GM12878 (cell line): ENCODE measurements at regions not wholly inside any gene's neighbourhood (a gene's known extent, or its start where the extent isn't known, plus 50 kb on each side); places are given as distances from the start of the nearest gene placed in this dataset.

Source experiments
- ATAC-seq: fragments of 200-7000 bp; cut with Tn5 transposase; 3 replicates; pipeline ENCODE4 v1.9.1; 2020; ENCODE audit warnings: mild to moderate bottlenecking, moderate library complexity
- BruUV-seq: library from RNA; stranded (reverse); fragments of 400-500 nt; replicated peaks from 2 replicates; lab custom pipeline; 2021; lab: Mats Ljungman, UMichigan
- CTCF ChIA-PET: fragments of 300-600 bp; sonication (Branson Sonifier 250); formaldehyde crosslinking; extraction: SDS; loops from one replicate; lab custom pipeline; 2021; ENCODE audit warnings: inconsistent platforms; lab: Yijun Ruan, JAX
- POLR2A ChIA-PET: fragments of 350-600 bp; formaldehyde crosslinking; extraction: SDS; loops from one replicate; lab custom pipeline; 2021; ENCODE audit warnings: inconsistent platforms; lab: Charles Lee
- RAD21 ChIA-PET: fragments of 300-600 bp; sonication (Branson Sonifier 250); formaldehyde crosslinking; loops from one replicate; lab custom pipeline; 2023; ENCODE audit warnings: antibody characterized with exemption; ENCODE audit not compliant: unreplicated experiment; lab: Charles Lee
- SMC1A ChIA-PET: fragments of 300-600 bp; sonication (Branson Sonifier 250); formaldehyde crosslinking; loops from one replicate; lab custom pipeline; 2023; ENCODE audit not compliant: unreplicated experiment, uncharacterized antibody; lab: Charles Lee
- DNase-seq: peaks from one replicate; pipeline ENCODE4 v3.0.0-alpha.2; 2011; ENCODE audit warnings: low read depth, low spot score
- FAIRE-seq: peaks from 3 replicates; lab custom pipeline; 2011; peaks lifted over from hg19 to GRCh38; lab: Jason Lieb, UNC
- H2AFZ ChIP-seq: 2 replicates; pipeline ENCODE4 v1.6.0; 2011; ENCODE audit warnings: low read depth, low read length, control low read depth; ENCODE audit not compliant: control insufficient read depth
- H3K27ac ChIP-seq: 2 replicates; pipeline ENCODE4 v1.5.1; 2011; ENCODE audit warnings: control low read depth; ENCODE audit not compliant: control insufficient read depth, insufficient read depth
- H3K27me3 ChIP-seq, 2 experiments: replicated peaks in 1 of 2; 2 replicates each; pipeline versions ENCODE4 v1.6.0 to v1.6.1; 2011; ENCODE audit warnings: low read length in 1 of 2; ENCODE audit not compliant: control insufficient read depth in 2 of 2, insufficient read depth in 2 of 2
- H3K36me3 ChIP-seq, 2 experiments: 2 replicates each; pipeline ENCODE4 v1.5.1; 2011; ENCODE audit warnings: low read length in 1 of 2; ENCODE audit not compliant: control insufficient read depth in 2 of 2, insufficient read depth in 2 of 2
- H3K4me1 ChIP-seq: 2 replicates; pipeline ENCODE4 v1.6.1; 2011; ENCODE audit warnings: mild to moderate bottlenecking, low read length, moderate library complexity, mixed read lengths; ENCODE audit not compliant: control insufficient read depth, insufficient read depth
- H3K4me2 ChIP-seq: 2 replicates; pipeline ENCODE4 v1.6.0; 2011; ENCODE audit warnings: control low read depth; ENCODE audit not compliant: control insufficient read depth, insufficient read depth
- H3K4me3 ChIP-seq: fragments of 200-600 bp; sonication (generic); 2 replicates; pipeline ENCODE4 v1.5.1; 2016
- H3K79me2 ChIP-seq: 2 replicates; pipeline ENCODE4 v1.6.0; 2011; ENCODE audit warnings: low read length; ENCODE audit not compliant: control insufficient read depth, insufficient read depth
- H3K9ac ChIP-seq: 2 replicates; pipeline ENCODE4 v1.8.0; 2011; ENCODE audit warnings: low read length, control low read depth, mixed read lengths; ENCODE audit not compliant: control insufficient read depth, insufficient read depth
- H3K9me3 ChIP-seq: replicated peaks from 3 replicates; pipeline ENCODE4 v1.5.1; 2011; ENCODE audit warnings: mild to moderate bottlenecking, low read length; ENCODE audit not compliant: control insufficient read depth, insufficient read depth
- H4K20me1 ChIP-seq: 2 replicates; pipeline ENCODE4 v1.6.0; 2011; ENCODE audit not compliant: control insufficient read depth, insufficient read depth
- ATF7 ChIP-seq: fragments of 450-650 bp; IDR thresholded peaks from 2 replicates; pipeline ENCODE4 v1.6.1; 2016; ENCODE audit warnings: low read depth, mild to moderate bottlenecking
- DPF2 ChIP-seq: fragments of 450-650 bp; IDR thresholded peaks from 2 replicates; pipeline ENCODE4 v1.6.1; 2017; ENCODE audit warnings: mild to moderate bottlenecking
- EP300 ChIP-seq, 2 experiments: fragments of 150-350 bp in 1 of 2; IDR thresholded peaks; 2 replicates each; pipeline ENCODE4 v1.6.1; 2011 to 2012; ENCODE audit warnings: low read depth in 2 of 2, low read length in 2 of 2, borderline replicate concordance in 1 of 2, improper control_type of control experiment in 1 of 2, inconsistent platforms in 1 of 2; ENCODE audit not compliant: control insufficient read depth in 1 of 2
- GATAD2B ChIP-seq: fragments of 450-650 bp; conservative IDR thresholded peaks from 2 replicates; pipeline ENCODE4 v1.6.1; 2017; ENCODE audit warnings: low read depth, mild to moderate bottlenecking, moderate library complexity
- MYC ChIP-seq: IDR thresholded peaks from 2 replicates; pipeline ENCODE4 v1.6.1; 2011; ENCODE audit warnings: mild to moderate bottlenecking, low read length, moderate library complexity, inconsistent platforms; ENCODE audit not compliant: insufficient read depth, insufficient replicate concordance, insufficient read length, severe bottlenecking
- STAT1 ChIP-seq: fragments of 450-650 bp; conservative IDR thresholded peaks from 2 replicates; pipeline ENCODE4 v1.6.1; 2014; ENCODE audit warnings: antibody characterized with exemption, mild to moderate bottlenecking
- SUZ12 ChIP-seq: fragments of 200-600 bp; sonication (generic); IDR thresholded peaks from one replicate; pipeline ENCODE4 v1.6.1; 2018; ENCODE audit warnings: antibody characterized with exemption, mild to moderate bottlenecking; ENCODE audit not compliant: unreplicated experiment
- TCF3 ChIP-seq: IDR thresholded peaks from 2 replicates; pipeline ENCODE4 v1.6.1; 2012; ENCODE audit warnings: low read depth, mild to moderate bottlenecking, low read length, borderline replicate concordance; ENCODE audit not compliant: insufficient read depth
- WGBS: methylation state at CpG from one replicate; pipeline ENCODE4 v1.1.6; 2016; ENCODE audit warnings: low lambda C conversion rate; ENCODE audit not compliant: insufficient replicate concordance, insufficient coverage; ENCODE audit errors: missing lambda C conversion rate; 5-methylcytosine and 5-hydroxymethylcytosine counted together
- in situ Hi-C: fragments of 300-500 bp; cut with MboI; formaldehyde crosslinking; loops from 9 replicates; pipeline ENCODE4 v1.14.3; 2018; ENCODE audit warnings: mixed read lengths
- intact Hi-C: fragments of 100-400 bp; cut with micrococcal nuclease; formaldehyde crosslinking; loops from one replicate; pipeline ENCODE4 v1.14.2; 2022; ENCODE audit not compliant: unreplicated experiment
- TF ChIP-seq, protein P1 (sequence below): IDR thresholded peaks from 2 replicates; pipeline ENCODE4 v1.6.1; 2012; ENCODE audit warnings: low read length, inconsistent platforms
- TF ChIP-seq, protein P2 (sequence below): fragments of 450-650 bp; formaldehyde crosslinking; IDR thresholded peaks from 2 replicates; pipeline ENCODE4 v1.5.0; 2022; ENCODE audit warnings: mild to moderate bottlenecking, missing genetic modification characterization
- TF ChIP-seq, protein P3 (sequence below): fragments of 450-650 bp; IDR thresholded peaks from 2 replicates; pipeline ENCODE4 v1.6.1; 2017; ENCODE audit warnings: mild to moderate bottlenecking, moderate library complexity

DNA sequence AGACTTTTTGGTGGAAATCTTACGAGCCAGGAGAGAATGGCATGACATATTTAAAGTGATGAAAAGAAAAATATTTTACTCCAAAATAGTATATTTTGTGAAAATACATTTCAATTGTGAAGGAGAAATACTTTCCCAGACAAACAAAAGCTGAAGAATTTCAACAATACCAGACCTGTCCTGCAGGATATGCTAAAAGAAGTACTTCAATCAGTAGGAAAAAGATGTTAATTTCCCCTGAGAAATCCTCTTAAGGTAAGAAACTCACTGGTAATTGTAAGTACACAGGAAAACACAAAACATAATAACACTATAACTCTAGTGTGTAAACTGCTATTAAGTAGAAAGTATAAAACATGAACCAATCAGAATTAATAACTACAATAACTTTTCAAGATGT is 341.8 kb upstream of the GJE1 start (continued):
- TF ChIP-seq TCF3 (no peak), EP300 (IDR thresholded peaks at IDR 0.05; ENCODE audit: borderline replicate concordance in 1 of 2, control insufficient read depth in 1 of 2, low read depth in 2 of 2, low read length in 2 of 2) (no peak), STAT1 (no peak), SUZ12 (no peak), ATF7 (no peak), DPF2 (no peak)
- TF ChIP-seq, protein P1, sequence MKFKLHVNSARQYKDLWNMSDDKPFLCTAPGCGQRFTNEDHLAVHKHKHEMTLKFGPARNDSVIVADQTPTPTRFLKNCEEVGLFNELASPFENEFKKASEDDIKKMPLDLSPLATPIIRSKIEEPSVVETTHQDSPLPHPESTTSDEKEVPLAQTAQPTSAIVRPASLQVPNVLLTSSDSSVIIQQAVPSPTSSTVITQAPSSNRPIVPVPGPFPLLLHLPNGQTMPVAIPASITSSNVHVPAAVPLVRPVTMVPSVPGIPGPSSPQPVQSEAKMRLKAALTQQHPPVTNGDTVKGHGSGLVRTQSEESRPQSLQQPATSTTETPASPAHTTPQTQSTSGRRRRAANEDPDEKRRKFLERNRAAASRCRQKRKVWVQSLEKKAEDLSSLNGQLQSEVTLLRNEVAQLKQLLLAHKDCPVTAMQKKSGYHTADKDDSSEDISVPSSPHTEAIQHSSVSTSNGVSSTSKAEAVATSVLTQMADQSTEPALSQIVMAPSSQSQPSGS: no peak

DNA sequence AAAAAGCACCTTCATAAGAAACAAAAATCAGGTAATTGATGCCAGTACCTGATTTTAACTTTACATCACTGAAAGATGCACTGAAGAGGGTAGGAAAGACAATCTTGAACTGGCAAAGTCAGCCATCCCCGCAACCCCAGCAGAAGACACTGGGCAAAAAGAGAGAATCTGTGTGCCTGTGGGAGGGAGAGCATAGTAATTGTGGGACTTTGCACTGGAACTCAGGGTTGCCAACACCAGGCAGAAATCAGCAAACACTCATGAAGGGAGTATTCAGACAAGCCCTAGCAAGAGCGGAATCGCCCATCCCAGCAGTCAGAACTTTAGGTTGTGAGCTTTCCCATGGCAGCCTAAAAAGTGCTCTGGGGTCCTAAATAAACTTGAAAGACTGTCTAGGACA is 344.6 kb upstream of the GJE1 start:
- Histone ChIP-seq H4K20me1 (no peaks in the 10 kb centered on the region), H3K9ac (no peak overlapping the region), H3K4me3 (no peak overlapping the region), H3K79me2 (no peaks in the 10 kb centered on the region), H3K4me1 (no peaks in the 10 kb centered on the region), H3K4me2 (no peak overlapping the region), H2AFZ (no peak overlapping the region), H3K27me3 (no peaks in the 10 kb centered on the region), H3K27ac (no peak overlapping the region)
- POLR2A ChIA-PET: no interaction called here
- ATAC-seq: no peak
- 11% methylated on average over 3 of the region's 3 CpGs for WGBS
- in situ Hi-C loops: no loop called here
- RAD21 ChIA-PET: no interaction called here
- no peak for FAIRE-seq
- no peak for DNase-seq
- BruUV-seq: no TSS peak
- TF ChIP-seq, protein P2, sequence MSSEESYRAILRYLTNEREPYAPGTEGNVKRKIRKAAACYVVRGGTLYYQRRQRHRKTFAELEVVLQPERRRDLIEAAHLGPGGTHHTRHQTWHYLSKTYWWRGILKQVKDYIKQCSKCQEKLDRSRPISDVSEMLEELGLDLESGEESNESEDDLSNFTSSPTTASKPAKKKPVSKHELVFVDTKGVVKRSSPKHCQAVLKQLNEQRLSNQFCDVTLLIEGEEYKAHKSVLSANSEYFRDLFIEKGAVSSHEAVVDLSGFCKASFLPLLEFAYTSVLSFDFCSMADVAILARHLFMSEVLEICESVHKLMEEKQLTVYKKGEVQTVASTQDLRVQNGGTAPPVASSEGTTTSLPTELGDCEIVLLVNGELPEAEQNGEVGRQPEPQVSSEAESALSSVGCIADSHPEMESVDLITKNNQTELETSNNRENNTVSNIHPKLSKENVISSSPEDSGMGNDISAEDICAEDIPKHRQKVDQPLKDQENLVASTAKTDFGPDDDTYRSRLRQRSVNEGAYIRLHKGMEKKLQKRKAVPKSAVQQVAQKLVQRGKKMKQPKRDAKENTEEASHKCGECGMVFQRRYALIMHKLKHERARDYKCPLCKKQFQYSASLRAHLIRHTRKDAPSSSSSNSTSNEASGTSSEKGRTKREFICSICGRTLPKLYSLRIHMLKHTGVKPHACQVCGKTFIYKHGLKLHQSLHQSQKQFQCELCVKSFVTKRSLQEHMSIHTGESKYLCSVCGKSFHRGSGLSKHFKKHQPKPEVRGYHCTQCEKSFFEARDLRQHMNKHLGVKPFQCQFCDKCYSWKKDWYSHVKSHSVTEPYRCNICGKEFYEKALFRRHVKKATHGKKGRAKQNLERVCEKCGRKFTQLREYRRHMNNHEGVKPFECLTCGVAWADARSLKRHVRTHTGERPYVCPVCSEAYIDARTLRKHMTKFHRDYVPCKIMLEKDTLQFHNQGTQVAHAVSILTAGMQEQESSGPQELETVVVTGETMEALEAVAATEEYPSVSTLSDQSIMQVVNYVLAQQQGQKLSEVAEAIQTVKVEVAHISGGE (CRISPR knock-in tag): no peak
- TF ChIP-seq GATAD2B (no peak), MYC (no peak)
- TF ChIP-seq, protein P3, sequence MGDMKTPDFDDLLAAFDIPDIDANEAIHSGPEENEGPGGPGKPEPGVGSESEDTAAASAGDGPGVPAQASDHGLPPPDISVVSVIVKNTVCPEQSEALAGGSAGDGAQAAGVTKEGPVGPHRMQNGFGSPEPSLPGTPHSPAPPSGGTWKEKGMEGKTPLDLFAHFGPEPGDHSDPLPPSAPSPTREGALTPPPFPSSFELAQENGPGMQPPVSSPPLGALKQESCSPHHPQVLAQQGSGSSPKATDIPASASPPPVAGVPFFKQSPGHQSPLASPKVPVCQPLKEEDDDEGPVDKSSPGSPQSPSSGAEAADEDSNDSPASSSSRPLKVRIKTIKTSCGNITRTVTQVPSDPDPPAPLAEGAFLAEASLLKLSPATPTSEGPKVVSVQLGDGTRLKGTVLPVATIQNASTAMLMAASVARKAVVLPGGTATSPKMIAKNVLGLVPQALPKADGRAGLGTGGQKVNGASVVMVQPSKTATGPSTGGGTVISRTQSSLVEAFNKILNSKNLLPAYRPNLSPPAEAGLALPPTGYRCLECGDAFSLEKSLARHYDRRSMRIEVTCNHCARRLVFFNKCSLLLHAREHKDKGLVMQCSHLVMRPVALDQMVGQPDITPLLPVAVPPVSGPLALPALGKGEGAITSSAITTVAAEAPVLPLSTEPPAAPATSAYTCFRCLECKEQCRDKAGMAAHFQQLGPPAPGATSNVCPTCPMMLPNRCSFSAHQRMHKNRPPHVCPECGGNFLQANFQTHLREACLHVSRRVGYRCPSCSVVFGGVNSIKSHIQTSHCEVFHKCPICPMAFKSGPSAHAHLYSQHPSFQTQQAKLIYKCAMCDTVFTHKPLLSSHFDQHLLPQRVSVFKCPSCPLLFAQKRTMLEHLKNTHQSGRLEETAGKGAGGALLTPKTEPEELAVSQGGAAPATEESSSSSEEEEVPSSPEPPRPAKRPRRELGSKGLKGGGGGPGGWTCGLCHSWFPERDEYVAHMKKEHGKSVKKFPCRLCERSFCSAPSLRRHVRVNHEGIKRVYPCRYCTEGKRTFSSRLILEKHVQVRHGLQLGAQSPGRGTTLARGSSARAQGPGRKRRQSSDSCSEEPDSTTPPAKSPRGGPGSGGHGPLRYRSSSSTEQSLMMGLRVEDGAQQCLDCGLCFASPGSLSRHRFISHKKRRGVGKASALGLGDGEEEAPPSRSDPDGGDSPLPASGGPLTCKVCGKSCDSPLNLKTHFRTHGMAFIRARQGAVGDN: no peak
- TF ChIP-seq, all 136 proteins: peak for 0
- CTCF ChIA-PET: no interaction called here
- H3K9me3 ChIP-seq: no peaks in the 10 kb centered on the region
- intact Hi-C loops: no loop called here
- SMC1A ChIA-PET: no interaction called here
- H3K36me3 ChIP-seq: no peaks in the 10 kb centered on the region
